ENCODE measurements at regions not wholly inside any gene's neighbourhood (a gene's known extent, or its start where the extent isn't known, plus 50 kb on each side); places are given as distances from the start of the nearest gene placed in this dataset.

DNA sequence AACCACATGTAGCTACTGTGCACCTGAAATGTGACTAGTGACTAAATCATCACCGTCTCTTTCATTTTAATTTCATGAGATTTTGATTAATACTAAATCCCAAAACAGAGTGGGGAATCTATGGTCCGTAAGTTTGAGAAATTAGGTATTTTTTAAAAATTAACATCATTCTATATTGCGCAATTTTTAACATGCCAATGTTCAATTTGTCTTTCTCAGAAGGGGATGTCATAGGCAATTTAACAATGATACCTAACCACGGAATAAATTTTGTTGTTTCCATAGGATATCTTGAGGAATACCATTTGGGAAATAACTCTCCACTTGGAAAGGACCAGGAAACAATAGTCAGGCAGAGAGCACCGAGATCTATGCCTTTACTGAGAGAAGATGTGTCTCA is 267.7 kb downstream of the FAM76B start:
- TF ChIP-seq, protein P1, sequence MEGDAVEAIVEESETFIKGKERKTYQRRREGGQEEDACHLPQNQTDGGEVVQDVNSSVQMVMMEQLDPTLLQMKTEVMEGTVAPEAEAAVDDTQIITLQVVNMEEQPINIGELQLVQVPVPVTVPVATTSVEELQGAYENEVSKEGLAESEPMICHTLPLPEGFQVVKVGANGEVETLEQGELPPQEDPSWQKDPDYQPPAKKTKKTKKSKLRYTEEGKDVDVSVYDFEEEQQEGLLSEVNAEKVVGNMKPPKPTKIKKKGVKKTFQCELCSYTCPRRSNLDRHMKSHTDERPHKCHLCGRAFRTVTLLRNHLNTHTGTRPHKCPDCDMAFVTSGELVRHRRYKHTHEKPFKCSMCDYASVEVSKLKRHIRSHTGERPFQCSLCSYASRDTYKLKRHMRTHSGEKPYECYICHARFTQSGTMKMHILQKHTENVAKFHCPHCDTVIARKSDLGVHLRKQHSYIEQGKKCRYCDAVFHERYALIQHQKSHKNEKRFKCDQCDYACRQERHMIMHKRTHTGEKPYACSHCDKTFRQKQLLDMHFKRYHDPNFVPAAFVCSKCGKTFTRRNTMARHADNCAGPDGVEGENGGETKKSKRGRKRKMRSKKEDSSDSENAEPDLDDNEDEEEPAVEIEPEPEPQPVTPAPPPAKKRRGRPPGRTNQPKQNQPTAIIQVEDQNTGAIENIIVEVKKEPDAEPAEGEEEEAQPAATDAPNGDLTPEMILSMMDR (conservative IDR thresholded peaks at IDR 0.05) = no peak
- H3K27ac ChIP-seq = peak overlapping the region; percentile 75

DNA sequence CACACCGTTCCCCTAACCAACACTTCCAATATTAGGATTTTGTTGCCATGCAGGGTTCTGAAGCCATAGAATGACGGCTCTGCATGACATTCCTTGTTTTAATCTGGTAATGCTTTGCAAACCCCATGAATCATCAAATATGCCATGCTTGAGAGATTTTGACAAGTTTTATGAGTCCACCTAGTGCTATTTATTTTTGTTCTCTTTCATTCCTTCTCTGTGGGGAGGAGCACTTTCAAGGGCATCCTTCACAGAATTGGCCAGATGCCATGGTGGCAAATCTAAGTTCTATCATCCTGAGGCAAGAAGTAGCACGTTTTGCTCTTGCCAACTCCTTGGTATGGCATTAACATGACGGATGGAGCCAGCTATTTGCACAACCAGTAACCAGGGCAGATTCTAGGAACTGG is 268.4 kb downstream of the FAM76B start:
- peak overlapping the region; percentile 75 for H3K27ac ChIP-seq
- TF ChIP-seq, protein P1 (conservative IDR thresholded peaks at IDR 0.05) = no peak

DNA sequence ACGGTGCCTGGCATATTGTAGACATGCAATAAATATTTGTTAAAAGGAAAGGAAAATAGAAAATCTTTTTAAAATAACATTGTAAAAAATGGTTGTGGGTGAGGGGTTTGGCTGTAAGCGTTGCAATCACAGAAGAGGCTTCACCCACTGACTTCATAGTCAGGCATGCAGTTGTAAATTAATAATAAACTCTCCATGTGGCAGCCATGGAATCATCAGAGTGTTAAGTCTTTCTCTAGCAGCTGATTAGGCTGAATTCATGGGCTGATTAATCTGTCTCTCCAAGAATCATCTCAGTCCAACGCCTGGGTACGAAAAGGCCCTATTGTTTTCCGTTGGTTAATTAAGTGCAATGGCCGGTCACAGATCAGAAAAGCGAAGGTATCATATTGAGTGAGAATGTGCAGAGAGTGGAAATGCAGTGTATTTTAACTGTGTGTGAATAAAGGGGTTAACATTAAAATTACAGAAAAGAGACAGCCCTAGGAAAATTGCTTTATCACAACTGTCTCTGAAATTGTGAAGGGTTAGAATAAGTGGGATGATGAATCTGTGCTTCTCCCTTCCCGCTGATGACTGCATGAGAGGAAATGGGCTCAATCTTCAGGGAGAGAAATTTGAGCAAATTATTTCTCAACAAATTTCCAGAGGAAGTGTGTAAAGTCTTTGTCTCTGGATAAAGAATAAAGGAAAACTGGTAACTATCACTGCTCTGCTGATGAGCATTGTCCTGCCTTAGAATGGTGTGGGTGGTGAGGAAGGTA is 269.0 kb downstream of the FAM76B start:
- TF ChIP-seq, protein P1 (conservative IDR thresholded peaks at IDR 0.05) = no peak
- H3K27ac ChIP-seq = peak overlapping the region; percentile 75

DNA sequence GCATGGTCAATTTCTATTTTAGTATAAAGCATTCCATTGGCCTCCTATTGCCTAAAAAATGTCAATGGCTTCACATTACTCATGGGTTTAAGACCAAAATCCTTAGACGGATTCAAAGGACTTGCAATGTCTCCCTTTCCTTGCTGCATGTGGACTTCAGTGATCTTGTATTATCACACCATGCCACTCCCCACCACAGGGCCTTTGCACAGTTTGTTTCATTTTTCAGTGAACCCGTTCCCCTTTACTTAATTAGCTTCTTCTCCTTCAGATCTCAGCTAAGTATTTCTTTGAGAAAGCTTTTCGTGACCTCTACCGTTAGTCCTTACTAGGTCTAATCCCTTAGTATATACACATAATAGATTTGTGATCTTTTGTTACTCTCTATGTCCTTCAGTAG is 269.7 kb downstream of the FAM76B start:
- peak overlapping the region; percentile 75 for H3K27ac ChIP-seq
- TF ChIP-seq, protein P1 (conservative IDR thresholded peaks at IDR 0.05) = no peak

DNA sequence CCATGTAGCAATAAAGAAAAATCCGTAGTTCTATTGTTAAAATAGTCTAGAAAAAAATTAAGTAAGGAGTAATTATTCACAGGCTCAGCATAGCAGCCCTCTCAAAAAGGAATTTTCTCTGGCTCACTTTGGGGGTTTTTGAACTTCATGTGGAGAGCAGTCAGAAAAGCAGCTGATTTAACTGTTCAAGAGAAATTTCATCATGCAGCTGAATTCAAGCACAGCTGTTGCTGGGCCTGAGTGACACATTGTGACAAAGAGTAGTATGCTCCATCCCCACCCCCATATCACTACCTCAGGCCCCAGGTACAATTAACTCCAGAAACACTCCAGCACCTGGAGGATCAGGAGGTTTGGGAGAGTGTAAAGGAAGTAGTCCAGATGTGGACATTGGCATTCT is 272.1 kb downstream of the FAM76B start:
- no peak overlapping the region for H3K27ac ChIP-seq
- TF ChIP-seq, protein P1 (conservative IDR thresholded peaks at IDR 0.05) = no peak

DNA sequence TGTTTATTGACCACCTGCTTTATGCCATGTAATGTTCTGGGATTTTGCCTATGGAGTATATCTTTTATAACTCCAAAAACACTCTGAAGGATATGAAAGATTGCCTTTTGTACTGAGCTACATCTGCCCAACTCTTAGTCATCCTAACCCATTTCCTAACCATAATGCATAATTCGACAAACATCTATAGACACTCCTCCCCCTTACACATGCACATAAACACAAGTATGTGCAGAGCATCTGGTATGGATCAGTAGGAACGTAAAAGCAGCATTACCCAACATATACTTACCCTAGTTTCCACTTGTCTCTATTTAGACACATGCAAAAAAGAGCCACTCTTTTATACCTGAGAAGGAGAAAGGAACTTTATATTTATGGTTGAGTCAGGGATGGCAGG is 272.8 kb downstream of the FAM76B start:
- no peak overlapping the region for H3K27ac ChIP-seq

DNA sequence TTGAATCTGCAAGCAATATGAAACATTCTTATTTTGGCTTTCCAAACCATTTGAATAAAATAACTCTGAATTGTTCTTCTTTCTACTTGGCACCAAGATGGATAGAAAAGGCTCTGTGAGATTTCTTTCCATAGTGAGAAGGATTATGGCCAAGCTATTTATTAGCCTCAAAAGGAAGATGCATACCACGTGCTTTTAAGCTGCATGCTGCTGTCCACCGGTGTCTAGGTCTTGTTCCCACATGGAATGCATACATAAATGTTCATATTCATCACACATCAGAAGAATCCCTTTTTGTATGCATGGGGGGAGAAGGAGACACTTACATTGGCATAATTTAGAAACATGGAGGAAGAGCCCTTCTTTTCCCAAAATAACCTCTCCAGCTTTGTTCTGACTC is 273.4 kb downstream of the FAM76B start:
- TF ChIP-seq, protein P1 (conservative IDR thresholded peaks at IDR 0.05) = no peak

More for the DNA sequence above, 272.8 kb downstream of the FAM76B start:
- TF ChIP-seq, protein P1 (conservative IDR thresholded peaks at IDR 0.05) = no peak

More for the DNA sequence above, 273.4 kb downstream of the FAM76B start:
- no peak overlapping the region for H3K27ac ChIP-seq

All from VCaP (cell line).